ENCODE measurements at regions not wholly inside any gene's neighbourhood (a gene's known extent, or its start where the extent isn't known, plus 50 kb on each side); places are given as distances from the start of the nearest gene placed in this dataset.

DNA sequence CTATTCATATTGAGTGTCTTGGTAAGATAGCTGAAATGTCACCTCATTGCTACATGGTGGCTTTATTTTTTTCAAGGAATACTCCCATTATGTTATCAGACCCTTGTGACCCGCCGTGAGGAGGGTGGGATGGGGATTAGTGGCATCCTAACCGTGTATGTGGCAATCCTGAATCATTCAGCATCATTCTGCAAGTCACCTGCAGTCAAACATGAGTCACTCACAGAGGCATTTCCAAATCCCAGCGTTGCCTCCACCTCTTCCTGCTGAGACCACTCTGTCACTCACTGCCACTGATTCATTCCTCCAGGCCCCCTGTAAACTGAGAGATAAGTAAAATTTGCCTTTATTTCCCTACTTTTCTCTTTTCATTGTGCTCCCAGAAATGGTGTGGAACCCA is 307.4 kb upstream of the KLHL29 start:
- no peaks in the 10 kb centered on the region for H3K4me1 ChIP-seq (ENCODE audit: control insufficient read depth in 3 of 3, insufficient read depth in 3 of 3, low read length in 3 of 3)
- no peaks in the 10 kb centered on the region for H3K9me3 ChIP-seq (ENCODE audit: control insufficient read depth in 3 of 3, low read length in 3 of 3)
- H3K4me3 ChIP-seq (ENCODE audit: low read length in 3 of 3), result no peak overlapping the region
- no peak overlapping the region for H3K27ac ChIP-seq (ENCODE audit: low read depth, low read length)
- no peaks in the 10 kb centered on the region for H3K27me3 ChIP-seq (ENCODE audit: control insufficient read depth in 3 of 3, insufficient read depth in 3 of 3, low read length in 3 of 3)
- H3K9ac ChIP-seq (ENCODE audit: low read depth in 1 of 3, low read length in 3 of 3), result no peak overlapping the region
- H3K36me3 ChIP-seq (ENCODE audit: control insufficient read depth in 3 of 3, insufficient read depth in 3 of 3, low read length in 3 of 3), result no peaks in the 10 kb centered on the region

DNA sequence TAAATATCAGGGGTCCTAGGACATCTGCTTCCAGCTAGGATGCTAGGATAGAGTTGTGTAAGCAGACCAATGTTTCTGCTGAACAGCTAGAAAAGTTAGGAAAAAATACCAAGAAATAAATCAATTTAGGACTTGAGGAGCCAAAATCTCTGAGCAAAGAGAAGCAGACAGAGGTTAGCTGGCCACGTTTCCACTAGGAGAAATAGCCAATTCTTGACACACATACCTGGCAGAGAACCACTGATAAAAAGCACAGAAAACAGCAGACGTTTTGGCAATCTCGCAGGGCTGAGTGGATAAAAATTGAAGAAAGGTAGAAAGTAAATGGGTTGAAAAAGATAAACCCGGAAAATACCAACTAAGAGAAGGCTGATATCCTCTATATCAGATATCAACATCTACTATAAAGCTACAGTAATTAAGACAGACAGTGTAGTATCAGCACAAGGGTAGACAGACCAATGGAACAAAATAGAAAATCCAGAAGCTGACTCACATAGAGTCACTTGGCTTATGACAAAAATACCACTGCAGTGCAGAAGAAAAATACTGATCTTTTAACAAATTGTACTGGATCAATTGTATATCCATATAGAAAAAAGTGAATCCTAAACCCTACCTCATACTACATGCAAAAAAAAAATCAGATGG is 306.1 kb upstream of the KLHL29 start:
- Histone ChIP-seq H3K4me3 (ENCODE audit: low read length in 3 of 3) (no peak overlapping the region), H3K36me3 (ENCODE audit: control insufficient read depth in 3 of 3, insufficient read depth in 3 of 3, low read length in 3 of 3) (no peaks in the 10 kb centered on the region), H3K4me1 (ENCODE audit: control insufficient read depth in 3 of 3, insufficient read depth in 3 of 3, low read length in 3 of 3) (no peaks in the 10 kb centered on the region), H3K27ac (ENCODE audit: low read depth, low read length) (no peak overlapping the region), H3K27me3 (ENCODE audit: control insufficient read depth in 3 of 3, insufficient read depth in 3 of 3, low read length in 3 of 3) (no peaks in the 10 kb centered on the region), H3K9ac (ENCODE audit: low read depth in 1 of 3, low read length in 3 of 3) (no peak overlapping the region), H3K9me3 (ENCODE audit: control insufficient read depth in 3 of 3, low read length in 3 of 3) (no peaks in the 10 kb centered on the region)

DNA sequence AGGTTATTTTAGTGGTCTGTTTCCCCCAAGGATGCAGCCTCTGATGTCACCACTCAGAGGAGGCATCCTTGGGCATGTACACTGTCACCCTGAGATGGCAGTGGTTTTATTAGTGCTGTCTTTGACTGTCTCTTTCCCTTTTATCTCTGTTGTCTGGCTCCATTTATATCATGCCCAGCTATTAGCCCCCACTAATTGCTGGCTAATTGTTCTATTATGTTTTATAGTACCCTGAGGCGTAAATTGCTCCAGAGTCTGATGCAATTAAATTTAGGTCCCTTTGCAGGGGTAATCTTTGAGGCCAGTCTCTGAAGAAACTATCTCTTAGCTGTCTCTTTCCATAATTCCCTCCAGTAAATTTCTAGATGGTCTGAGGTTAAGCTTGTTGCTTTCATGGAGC is 301.0 kb upstream of the KLHL29 start:
- Histone ChIP-seq H3K9ac (ENCODE audit: low read depth in 1 of 3, low read length in 3 of 3) (no peak overlapping the region), H3K4me1 (ENCODE audit: control insufficient read depth in 3 of 3, insufficient read depth in 3 of 3, low read length in 3 of 3) (no peaks in the 10 kb centered on the region), H3K4me3 (ENCODE audit: low read length in 3 of 3) (no peak overlapping the region), H3K36me3 (ENCODE audit: control insufficient read depth in 3 of 3, insufficient read depth in 3 of 3, low read length in 3 of 3) (no peaks in the 10 kb centered on the region), H3K27ac (ENCODE audit: low read depth, low read length) (no peak overlapping the region), H3K27me3 (ENCODE audit: control insufficient read depth in 3 of 3, insufficient read depth in 3 of 3, low read length in 3 of 3) (no peaks in the 10 kb centered on the region), H3K9me3 (ENCODE audit: control insufficient read depth in 3 of 3, low read length in 3 of 3) (no peaks in the 10 kb centered on the region)

DNA sequence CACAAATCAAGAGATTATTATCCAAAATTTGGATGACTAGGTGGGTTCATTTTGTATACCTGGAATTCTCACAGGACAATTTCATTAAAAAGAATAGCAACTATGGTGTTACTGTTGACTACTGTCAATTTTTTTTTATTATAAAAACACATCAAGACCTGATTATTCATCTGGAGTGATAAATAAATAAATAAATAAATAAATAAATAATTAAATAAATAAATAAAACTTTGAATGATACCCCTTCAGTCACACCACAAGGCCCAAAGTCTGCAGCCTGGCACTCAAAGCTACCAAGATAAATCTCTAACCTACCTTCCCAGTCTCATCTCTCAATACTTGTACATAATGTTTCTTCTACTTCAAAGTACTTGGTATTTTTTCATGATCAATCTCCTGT is 294.0 kb upstream of the KLHL29 start:
- H3K27ac ChIP-seq (ENCODE audit: low read depth, low read length), result no peak overlapping the region
- no peaks in the 10 kb centered on the region for H3K9me3 ChIP-seq (ENCODE audit: control insufficient read depth in 3 of 3, low read length in 3 of 3)
- H3K4me1 ChIP-seq (ENCODE audit: control insufficient read depth in 3 of 3, insufficient read depth in 3 of 3, low read length in 3 of 3), result no peaks in the 10 kb centered on the region
- no peaks in the 10 kb centered on the region for H3K27me3 ChIP-seq (ENCODE audit: control insufficient read depth in 3 of 3, insufficient read depth in 3 of 3, low read length in 3 of 3)
- no peak overlapping the region for H3K4me3 ChIP-seq (ENCODE audit: low read length in 3 of 3)
- H3K9ac ChIP-seq (ENCODE audit: low read depth in 1 of 3, low read length in 3 of 3), result no peak overlapping the region
- H3K36me3 ChIP-seq (ENCODE audit: control insufficient read depth in 3 of 3, insufficient read depth in 3 of 3, low read length in 3 of 3), result no peaks in the 10 kb centered on the region

DNA sequence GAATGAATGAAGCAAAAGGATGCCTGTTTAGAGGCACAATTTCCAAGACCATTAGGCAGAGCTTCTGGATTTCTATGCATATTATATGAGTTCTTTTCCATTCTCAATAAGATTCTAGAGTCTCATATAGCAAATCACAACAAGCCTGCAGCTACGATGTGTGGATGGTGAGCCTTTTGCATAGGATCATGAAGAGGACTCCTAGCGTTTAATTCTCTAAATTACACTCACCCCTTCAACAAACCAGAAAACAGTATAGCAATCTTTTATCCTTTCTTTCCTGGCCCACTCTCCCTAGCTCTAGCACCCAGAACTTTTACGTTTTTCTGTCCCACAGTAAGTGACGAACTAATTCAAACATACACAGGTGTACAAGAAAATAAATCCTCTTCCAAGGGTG is 293.1 kb upstream of the KLHL29 start:
- Histone ChIP-seq H3K36me3 (ENCODE audit: control insufficient read depth in 3 of 3, insufficient read depth in 3 of 3, low read length in 3 of 3) (no peaks in the 10 kb centered on the region), H3K9me3 (ENCODE audit: control insufficient read depth in 3 of 3, low read length in 3 of 3) (no peaks in the 10 kb centered on the region), H3K27ac (ENCODE audit: low read depth, low read length) (no peak overlapping the region), H3K27me3 (ENCODE audit: control insufficient read depth in 3 of 3, insufficient read depth in 3 of 3, low read length in 3 of 3) (no peaks in the 10 kb centered on the region), H3K9ac (ENCODE audit: low read depth in 1 of 3, low read length in 3 of 3) (no peak overlapping the region), H3K4me1 (ENCODE audit: control insufficient read depth in 3 of 3, insufficient read depth in 3 of 3, low read length in 3 of 3) (no peaks in the 10 kb centered on the region), H3K4me3 (ENCODE audit: low read length in 3 of 3) (no peak overlapping the region)

DNA sequence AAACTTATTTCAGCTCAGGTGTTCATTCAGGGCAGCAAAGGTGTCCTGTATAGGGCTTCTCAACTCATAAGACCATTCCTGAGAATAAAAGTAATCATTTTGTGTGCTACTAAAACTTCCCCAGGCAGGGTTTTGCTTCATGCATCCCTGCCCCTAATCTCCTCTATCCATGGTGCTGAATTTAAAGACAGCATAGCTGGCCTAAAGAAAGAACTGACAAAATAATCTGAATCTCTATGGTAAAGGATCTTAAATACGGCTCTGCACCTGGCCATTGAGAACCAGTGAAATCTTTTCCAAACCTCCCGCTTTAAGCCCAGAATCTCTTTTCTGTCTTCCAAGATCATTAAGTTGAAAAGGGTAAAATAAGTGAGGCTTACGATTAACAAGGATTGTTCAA is 292.1 kb upstream of the KLHL29 start:
- Histone ChIP-seq H3K9ac (ENCODE audit: low read depth in 1 of 3, low read length in 3 of 3) (no peak overlapping the region), H3K27ac (ENCODE audit: low read depth, low read length) (no peak overlapping the region), H3K9me3 (ENCODE audit: control insufficient read depth in 3 of 3, low read length in 3 of 3) (no peaks in the 10 kb centered on the region), H3K4me1 (ENCODE audit: control insufficient read depth in 3 of 3, insufficient read depth in 3 of 3, low read length in 3 of 3) (no peaks in the 10 kb centered on the region), H3K36me3 (ENCODE audit: control insufficient read depth in 3 of 3, insufficient read depth in 3 of 3, low read length in 3 of 3) (no peaks in the 10 kb centered on the region), H3K27me3 (ENCODE audit: control insufficient read depth in 3 of 3, insufficient read depth in 3 of 3, low read length in 3 of 3) (no peaks in the 10 kb centered on the region), H3K4me3 (ENCODE audit: low read length in 3 of 3) (no peak overlapping the region)

DNA sequence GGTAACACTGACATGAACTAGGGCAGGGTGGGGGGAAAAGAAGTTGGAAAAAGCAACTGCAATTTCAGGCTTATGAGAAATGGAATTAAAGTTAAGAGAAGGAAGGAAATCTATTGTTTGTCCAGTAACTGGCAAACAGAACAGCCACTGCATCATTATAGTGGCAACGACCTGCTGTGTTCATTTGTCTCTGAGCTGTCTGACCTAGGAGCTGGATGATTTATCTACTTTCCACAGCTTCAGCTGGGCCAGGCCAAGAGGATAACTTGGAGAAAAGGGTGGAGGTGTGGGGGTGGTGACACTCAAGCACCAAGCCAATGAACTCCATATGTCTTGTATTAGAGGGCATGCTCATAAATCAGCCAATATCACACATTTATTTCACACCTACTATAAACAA is 291.5 kb upstream of the KLHL29 start:
- H3K4me1 ChIP-seq (ENCODE audit: control insufficient read depth in 3 of 3, insufficient read depth in 3 of 3, low read length in 3 of 3), result no peaks in the 10 kb centered on the region
- no peak overlapping the region for H3K4me3 ChIP-seq (ENCODE audit: low read length in 3 of 3)
- H3K27ac ChIP-seq (ENCODE audit: low read depth, low read length), result no peak overlapping the region
- H3K36me3 ChIP-seq (ENCODE audit: control insufficient read depth in 3 of 3, insufficient read depth in 3 of 3, low read length in 3 of 3), result no peaks in the 10 kb centered on the region
- no peak overlapping the region for H3K9ac ChIP-seq (ENCODE audit: low read depth in 1 of 3, low read length in 3 of 3)
- H3K9me3 ChIP-seq (ENCODE audit: control insufficient read depth in 3 of 3, low read length in 3 of 3), result no peaks in the 10 kb centered on the region
- H3K27me3 ChIP-seq (ENCODE audit: control insufficient read depth in 3 of 3, insufficient read depth in 3 of 3, low read length in 3 of 3), result no peaks in the 10 kb centered on the region

DNA sequence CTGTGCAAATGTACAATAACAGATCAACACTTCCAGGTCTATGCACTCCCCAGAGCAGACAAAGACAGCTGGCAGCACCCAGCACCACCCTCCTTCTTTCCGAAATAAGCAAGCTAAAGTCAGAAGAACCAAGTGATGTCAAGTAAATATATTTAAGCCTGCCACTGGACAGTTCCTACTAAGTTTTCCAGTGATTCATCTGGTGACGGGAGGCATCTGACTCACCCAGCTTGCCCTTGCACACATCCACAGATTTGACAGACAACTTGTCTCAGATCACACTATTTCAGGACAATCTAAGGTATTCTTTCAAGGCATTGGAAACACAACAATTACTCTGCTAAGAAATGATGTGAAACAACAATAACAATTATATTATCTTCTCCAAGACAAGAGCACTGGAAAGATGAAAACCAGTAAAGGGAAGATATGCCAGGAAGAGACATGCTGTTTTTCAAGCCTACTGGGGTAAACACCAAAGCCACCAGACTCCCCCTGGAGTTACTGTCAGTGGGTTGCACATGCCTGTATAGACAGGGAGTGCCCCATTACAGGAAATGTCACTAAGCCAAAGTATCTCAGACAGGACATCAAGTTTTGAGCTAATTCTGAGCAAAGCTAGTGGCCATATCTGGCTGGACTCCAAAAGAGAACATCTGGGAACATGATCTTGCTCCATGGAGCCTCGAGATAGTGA is 287.9 kb upstream of the KLHL29 start:
- H3K9me3 ChIP-seq (ENCODE audit: control insufficient read depth in 3 of 3, low read length in 3 of 3), result no peaks in the 10 kb centered on the region
- H3K36me3 ChIP-seq (ENCODE audit: control insufficient read depth in 3 of 3, insufficient read depth in 3 of 3, low read length in 3 of 3), result no peaks in the 10 kb centered on the region
- H3K27me3 ChIP-seq (ENCODE audit: control insufficient read depth in 3 of 3, insufficient read depth in 3 of 3, low read length in 3 of 3), result no peaks in the 10 kb centered on the region
- H3K4me3 ChIP-seq (ENCODE audit: low read length in 3 of 3), result no peak overlapping the region
- H3K4me1 ChIP-seq (ENCODE audit: control insufficient read depth in 3 of 3, insufficient read depth in 3 of 3, low read length in 3 of 3), result no peaks in the 10 kb centered on the region
- H3K27ac ChIP-seq (ENCODE audit: low read depth, low read length), result no peak overlapping the region
- H3K9ac ChIP-seq (ENCODE audit: low read depth in 1 of 3, low read length in 3 of 3), result no peak overlapping the region

DNA sequence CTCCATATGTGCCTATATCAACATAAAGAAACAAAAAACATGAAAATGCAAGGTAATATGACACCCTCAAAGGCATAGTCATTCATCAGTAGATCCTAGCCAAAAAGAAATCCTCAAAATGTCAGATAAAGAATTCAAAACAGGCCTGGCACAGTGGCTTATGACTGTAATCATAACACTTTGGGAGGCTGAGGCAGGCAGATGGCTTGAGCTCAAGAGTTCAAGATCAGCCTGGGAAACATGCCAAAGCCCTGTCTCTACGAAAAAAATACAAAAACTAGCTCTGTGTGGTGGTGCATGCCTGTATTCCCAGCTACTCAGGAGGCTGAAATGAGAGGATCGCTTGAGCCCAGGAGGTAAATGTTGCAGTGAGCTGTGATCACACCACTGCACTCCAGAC is 284.6 kb upstream of the KLHL29 start:
- Histone ChIP-seq H3K27ac (ENCODE audit: low read depth, low read length) (no peak overlapping the region), H3K4me3 (ENCODE audit: low read length in 3 of 3) (no peak overlapping the region), H3K36me3 (ENCODE audit: control insufficient read depth in 3 of 3, insufficient read depth in 3 of 3, low read length in 3 of 3) (no peaks in the 10 kb centered on the region), H3K27me3 (ENCODE audit: control insufficient read depth in 3 of 3, insufficient read depth in 3 of 3, low read length in 3 of 3) (no peaks in the 10 kb centered on the region), H3K9me3 (ENCODE audit: control insufficient read depth in 3 of 3, low read length in 3 of 3) (no peaks in the 10 kb centered on the region), H3K9ac (ENCODE audit: low read depth in 1 of 3, low read length in 3 of 3) (no peak overlapping the region), H3K4me1 (ENCODE audit: control insufficient read depth in 3 of 3, insufficient read depth in 3 of 3, low read length in 3 of 3) (no peaks in the 10 kb centered on the region)

DNA sequence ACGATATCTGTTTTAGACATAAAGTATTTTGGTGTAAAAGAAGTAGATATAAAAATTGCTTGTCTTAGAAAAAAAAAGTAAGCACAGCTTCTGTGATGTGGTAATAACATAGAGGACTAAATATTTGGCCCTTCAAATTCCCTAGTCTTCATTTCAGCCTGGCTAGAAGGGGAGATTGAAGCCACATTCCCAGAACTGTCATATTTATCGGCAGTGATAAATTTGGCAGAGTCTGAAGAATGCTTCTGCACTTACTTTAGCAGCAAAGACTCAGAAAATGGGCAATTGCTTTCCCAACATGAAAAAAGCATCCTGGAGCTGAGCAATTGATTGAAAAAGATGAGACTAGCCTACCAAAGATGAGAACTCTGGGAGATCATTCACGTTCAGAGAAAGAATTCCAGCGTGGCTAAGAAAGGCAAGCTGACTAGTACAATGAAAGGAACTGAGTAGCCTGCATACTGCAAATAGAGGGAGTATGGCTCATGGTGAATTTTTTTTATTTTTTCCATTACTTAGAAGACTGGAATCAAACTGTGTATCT is 278.7 kb upstream of the KLHL29 start:
- no peak overlapping the region for H3K27ac ChIP-seq (ENCODE audit: low read depth, low read length)
- no peaks in the 10 kb centered on the region for H3K9me3 ChIP-seq (ENCODE audit: control insufficient read depth in 3 of 3, low read length in 3 of 3)
- no peak overlapping the region for H3K9ac ChIP-seq (ENCODE audit: low read depth in 1 of 3, low read length in 3 of 3)
- no peaks in the 10 kb centered on the region for H3K27me3 ChIP-seq (ENCODE audit: control insufficient read depth in 3 of 3, insufficient read depth in 3 of 3, low read length in 3 of 3)
- H3K36me3 ChIP-seq (ENCODE audit: control insufficient read depth in 3 of 3, insufficient read depth in 3 of 3, low read length in 3 of 3), result no peaks in the 10 kb centered on the region
- H3K4me1 ChIP-seq (ENCODE audit: control insufficient read depth in 3 of 3, insufficient read depth in 3 of 3, low read length in 3 of 3), result no peaks in the 10 kb centered on the region
- H3K4me3 ChIP-seq (ENCODE audit: low read length in 3 of 3), result no peak overlapping the region
